H9 (cell line): ENCODE measurements at regions not wholly inside any gene's neighbourhood (a gene's known extent, or its start where the extent isn't known, plus 50 kb on each side); places are given as distances from the start of the nearest gene placed in this dataset.

Source experiments
- DNase-seq: peaks from one replicate; pipeline ENCODE4 v3.0.0-alpha.2; 2017
- H2AFZ ChIP-seq: one replicate; pipeline ENCODE4 v1.6.1; 2013; ENCODE audit warnings: mild to moderate bottlenecking, low read length, control low read depth, moderate library complexity
- H2AK5ac ChIP-seq: 2 replicates; pipeline ENCODE4 v1.6.1; 2013; ENCODE audit warnings: low read length, control low read depth, mixed read lengths; ENCODE audit not compliant: insufficient read length
- H2BK120ac ChIP-seq: one replicate; pipeline ENCODE4 v1.6.1; 2013; ENCODE audit warnings: low read depth, mild to moderate bottlenecking, low read length, control low read depth, inconsistent platforms; ENCODE audit not compliant: poor library complexity, severe bottlenecking
- H2BK12ac ChIP-seq: 2 replicates; pipeline ENCODE4 v1.6.1; 2013; ENCODE audit warnings: low read length, control low read depth, mixed read lengths, low read depth; ENCODE audit not compliant: insufficient read length
- H2BK15ac ChIP-seq: 2 replicates; pipeline ENCODE4 v1.6.1; 2013; ENCODE audit warnings: low read depth, low read length, control low read depth
- H2BK20ac ChIP-seq: one replicate; pipeline ENCODE4 v1.6.1; 2013; ENCODE audit warnings: low read depth, mild to moderate bottlenecking, low read length, control low read depth, inconsistent platforms; ENCODE audit not compliant: poor library complexity, severe bottlenecking
- H2BK5ac ChIP-seq: 2 replicates; pipeline ENCODE4 v1.6.1; 2013; ENCODE audit warnings: low read length, control low read depth, mixed read lengths; ENCODE audit not compliant: insufficient read length
- H3K14ac ChIP-seq: 2 replicates; pipeline ENCODE4 v1.6.1; 2013; ENCODE audit warnings: low read length, control low read depth; ENCODE audit not compliant: insufficient read depth
- H3K18ac ChIP-seq: 2 replicates; pipeline ENCODE4 v1.6.1; 2013; ENCODE audit warnings: low read depth, mild to moderate bottlenecking, mixed read lengths, low read length, control low read depth; ENCODE audit not compliant: insufficient read length
- H3K23ac ChIP-seq: 2 replicates; pipeline ENCODE4 v1.6.1; 2013; ENCODE audit warnings: low read length, control low read depth, mixed read lengths, low read depth; ENCODE audit not compliant: insufficient read length
- H3K23me2 ChIP-seq: 2 replicates; pipeline ENCODE4 v1.6.1; 2013; ENCODE audit warnings: low read depth, mild to moderate bottlenecking, mixed read lengths, low read length, control low read depth; ENCODE audit not compliant: insufficient read length, poor library complexity, severe bottlenecking
- H3K27ac ChIP-seq: 2 replicates; pipeline ENCODE4 v1.5.1; 2013; ENCODE audit warnings: low read length, control low read depth, mixed read lengths, low read depth; ENCODE audit not compliant: insufficient read length
- H3K27me3 ChIP-seq: 2 replicates; pipeline ENCODE4 v1.6.1; 2013; ENCODE audit warnings: low read length, control low read depth, inconsistent platforms; ENCODE audit not compliant: insufficient read depth
- H3K4ac ChIP-seq: 2 replicates; pipeline ENCODE4 v1.6.1; 2013; ENCODE audit warnings: low read depth, mild to moderate bottlenecking, control low read depth, inconsistent platforms, low read length, moderate library complexity
- H3K4me1 ChIP-seq: 2 replicates; pipeline ENCODE4 v1.6.1; 2013; ENCODE audit warnings: low read length, control low read depth, inconsistent platforms; ENCODE audit not compliant: insufficient read depth
- H3K4me2 ChIP-seq: 2 replicates; pipeline ENCODE4 v1.6.1; 2013; ENCODE audit warnings: low read length, control low read depth, mixed read lengths; ENCODE audit not compliant: insufficient read length, insufficient read depth
- H3K56ac ChIP-seq: 2 replicates; pipeline ENCODE4 v1.6.1; 2013; ENCODE audit warnings: low read depth, mild to moderate bottlenecking, mixed read lengths, low read length, control low read depth; ENCODE audit not compliant: insufficient read length
- H3K79me1 ChIP-seq: 2 replicates; pipeline ENCODE4 v1.6.1; 2013; ENCODE audit warnings: low read depth, mild to moderate bottlenecking, moderate library complexity, low read length, control low read depth, inconsistent platforms; ENCODE audit not compliant: insufficient read depth, poor library complexity, severe bottlenecking
- H3K79me2 ChIP-seq: 2 replicates; pipeline ENCODE4 v1.6.1; 2013; ENCODE audit warnings: low read length, control low read depth, inconsistent platforms; ENCODE audit not compliant: insufficient read depth
- H3K9ac ChIP-seq: 2 replicates; pipeline ENCODE4 v1.6.1; 2013; ENCODE audit warnings: low read length, control low read depth, mixed read lengths; ENCODE audit not compliant: insufficient read length; ENCODE audit errors: extremely low read depth
- H3K9me3 ChIP-seq: one replicate; pipeline ENCODE4 v1.6.1; 2013; ENCODE audit warnings: low read depth, low read length, inconsistent platforms; ENCODE audit not compliant: control insufficient read depth
- H3T11ph ChIP-seq: one replicate; pipeline ENCODE4 v1.6.1; 2013; ENCODE audit warnings: mild to moderate bottlenecking, low read length, control low read depth, inconsistent platforms
- H4K20me1 ChIP-seq: one replicate; pipeline ENCODE4 v1.6.1; 2013; ENCODE audit not compliant: control insufficient read depth, insufficient read length, insufficient read depth
- H4K5ac ChIP-seq: 2 replicates; pipeline ENCODE4 v1.6.1; 2013; ENCODE audit warnings: low read depth, mild to moderate bottlenecking, mixed read lengths, low read length, control low read depth; ENCODE audit not compliant: insufficient read length
- H4K8ac ChIP-seq: replicated peaks from 2 replicates; pipeline ENCODE4 v1.6.1; 2013; ENCODE audit warnings: low read length, control low read depth, mixed read lengths, low read depth; ENCODE audit not compliant: insufficient read length
- H4K91ac ChIP-seq: 2 replicates; pipeline ENCODE4 v1.6.1; 2013; ENCODE audit warnings: low read depth, mild to moderate bottlenecking, moderate library complexity, mixed read lengths, low read length, control low read depth; ENCODE audit not compliant: insufficient read length
- H3K27ac Mint-ChIP-seq, 3 experiments: 2 replicates in 2 of 3; 3 replicates in 1 of 3; pipeline ENCODE4 v1.8.0; 2020 to 2021; ENCODE audit warnings: mixed read lengths in 3 of 3, mild to moderate bottlenecking in 1 of 3, moderate library complexity in 1 of 3
- H3K27me3 Mint-ChIP-seq: 2 replicates; pipeline ENCODE4 v1.8.0; 2021; ENCODE audit warnings: low read depth, mild to moderate bottlenecking, moderate library complexity, mixed read lengths
- H3K36me3 Mint-ChIP-seq, 3 experiments: 2 replicates in 2 of 3; 3 replicates in 1 of 3; pipeline ENCODE4 v1.8.0; 2020 to 2021; ENCODE audit warnings: low read depth in 3 of 3, mixed read lengths in 3 of 3; ENCODE audit not compliant: insufficient read depth in 1 of 3
- H3K4me1 Mint-ChIP-seq, 2 experiments: 2 replicates each; pipeline ENCODE4 v1.8.0; 2020; ENCODE audit warnings: mixed read lengths in 2 of 2
- H3K4me3 Mint-ChIP-seq, 2 experiments: 2 replicates in 1 of 2; 3 replicates in 1 of 2; pipeline ENCODE4 v1.8.0; 2020 to 2021; ENCODE audit warnings: mild to moderate bottlenecking in 2 of 2, mixed read lengths in 2 of 2, moderate library complexity in 1 of 2
- H3K9me3 Mint-ChIP-seq, 2 experiments: 2 replicates in 1 of 2; 3 replicates in 1 of 2; pipeline ENCODE4 v1.8.0; 2020; ENCODE audit warnings: mild to moderate bottlenecking in 2 of 2, mixed read lengths in 2 of 2, moderate library complexity in 1 of 2
- CTCF ChIP-seq: fragments of 200-600 bp; sonication (generic); conservative IDR thresholded peaks from 3 replicates; pipeline ENCODE4 v1.8.0; 2021; ENCODE audit warnings: antibody characterized with exemption, mild to moderate bottlenecking
- WGBS: extraction: QIAGEN DNeasy Blood & Tissue Kit; methylation state at CpG from one replicate; pipeline ENCODE4 v1.1.7; 2013; ENCODE audit warnings: missing lambda C conversion rate, low lambda C conversion rate, mixed read lengths; ENCODE audit not compliant: insufficient read length; ENCODE audit errors: extremely low coverage; 5-methylcytosine and 5-hydroxymethylcytosine counted together

GRCh38 chr2:192700934-192701333 lies 506.2 kb upstream of the TMEFF2 start:
- no peaks in the 10 kb centered on the region for H4K20me1 ChIP-seq
- no peaks in the 10 kb centered on the region for H3K4me1 ChIP-seq
- H3K79me2 ChIP-seq = no peaks in the 10 kb centered on the region
- no peak overlapping the region for H3K9ac ChIP-seq
- H3K23me2 ChIP-seq = no peaks in the 10 kb centered on the region
- no CpG with 5 or more reads among the region's 2 CpGs for WGBS
- H3K27me3 ChIP-seq = no peaks in the 10 kb centered on the region
- no peak overlapping the region for H3K23ac ChIP-seq
- no peak overlapping the region for H4K91ac ChIP-seq
- H4K5ac ChIP-seq = no peak overlapping the region
- no peak overlapping the region for H3K4me2 ChIP-seq
- no peak overlapping the region for H3K18ac ChIP-seq
- no peaks in the 10 kb centered on the region for H3K27me3 Mint-ChIP-seq
- H3T11ph ChIP-seq = no peak overlapping the region
- no peaks in the 10 kb centered on the region for H3K79me1 ChIP-seq
- TF ChIP-seq CTCF = no peak
- no peak overlapping the region for H3K4ac ChIP-seq
- no peak overlapping the region for H3K27ac Mint-ChIP-seq
- no peak overlapping the region for H3K56ac ChIP-seq
- no peaks in the 10 kb centered on the region for H3K9me3 Mint-ChIP-seq
- H2BK5ac ChIP-seq = no peak overlapping the region
- no peak overlapping the region for H2AFZ ChIP-seq
- H2BK15ac ChIP-seq = no peak overlapping the region
- H3K36me3 Mint-ChIP-seq = no peaks in the 10 kb centered on the region
- H2BK12ac ChIP-seq = no peak overlapping the region
- no peak for DNase-seq
- H3K9me3 ChIP-seq = no peaks in the 10 kb centered on the region
- no peak overlapping the region for H2BK120ac ChIP-seq
- H3K14ac ChIP-seq = no peak overlapping the region
- no peak overlapping the region for H3K4me3 Mint-ChIP-seq
- H2BK20ac ChIP-seq = no peak overlapping the region
- H4K8ac ChIP-seq = no peak overlapping the region
- H3K27ac ChIP-seq = no peak overlapping the region
- no peak overlapping the region for H2AK5ac ChIP-seq
- no peaks in the 10 kb centered on the region for H3K4me1 Mint-ChIP-seq
